22Rv1 (cell line): ENCODE measurements at regions not wholly inside any gene's neighbourhood (a gene's known extent, or its start where the extent isn't known, plus 50 kb on each side); places are given as distances from the start of the nearest gene placed in this dataset.
"Not testable (repeated sequence)": the region's sequence is repeated elsewhere in the genome, so short reads cannot be mapped to it uniquely, and the experiment has no call there.

Source experiments
- H3K27ac ChIP-seq: fragments of 450-650 bp; 2 replicates; pipeline ENCODE4 v1.5.1; 2017
- ZFX ChIP-seq: fragments of 450-650 bp; IDR thresholded peaks from 2 replicates; pipeline ENCODE4 v1.6.1; 2017; ENCODE audit warnings: antibody characterized with exemption, borderline replicate concordance
- TF ChIP-seq, protein P1 (sequence below): fragments of 450-650 bp; IDR thresholded peaks from 2 replicates; pipeline ENCODE4 v1.5.1; 2017; ENCODE audit warnings: mild to moderate bottlenecking

DNA sequence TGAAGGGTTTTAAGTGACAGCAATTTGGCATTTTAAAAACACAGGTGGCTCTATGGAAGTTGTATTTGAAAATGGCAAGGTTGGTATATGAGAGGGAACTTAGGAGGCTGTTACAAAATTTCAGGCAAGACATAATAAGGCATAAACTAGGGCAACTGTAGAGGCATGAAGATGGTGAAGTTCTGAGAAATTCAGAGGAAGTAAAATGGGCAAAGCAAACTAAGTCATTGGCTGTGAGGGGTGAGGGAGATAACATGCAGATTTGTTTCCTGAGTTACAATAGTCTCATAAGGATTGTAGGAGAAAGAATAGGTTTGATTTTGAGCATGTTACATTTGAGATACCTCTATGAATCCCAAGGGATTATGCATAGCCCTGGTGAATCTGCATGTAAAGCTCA lies 302.9 kb upstream of the ARHGEF26 start:
- no peak for TF ChIP-seq ZFX
- TF ChIP-seq, protein P1, sequence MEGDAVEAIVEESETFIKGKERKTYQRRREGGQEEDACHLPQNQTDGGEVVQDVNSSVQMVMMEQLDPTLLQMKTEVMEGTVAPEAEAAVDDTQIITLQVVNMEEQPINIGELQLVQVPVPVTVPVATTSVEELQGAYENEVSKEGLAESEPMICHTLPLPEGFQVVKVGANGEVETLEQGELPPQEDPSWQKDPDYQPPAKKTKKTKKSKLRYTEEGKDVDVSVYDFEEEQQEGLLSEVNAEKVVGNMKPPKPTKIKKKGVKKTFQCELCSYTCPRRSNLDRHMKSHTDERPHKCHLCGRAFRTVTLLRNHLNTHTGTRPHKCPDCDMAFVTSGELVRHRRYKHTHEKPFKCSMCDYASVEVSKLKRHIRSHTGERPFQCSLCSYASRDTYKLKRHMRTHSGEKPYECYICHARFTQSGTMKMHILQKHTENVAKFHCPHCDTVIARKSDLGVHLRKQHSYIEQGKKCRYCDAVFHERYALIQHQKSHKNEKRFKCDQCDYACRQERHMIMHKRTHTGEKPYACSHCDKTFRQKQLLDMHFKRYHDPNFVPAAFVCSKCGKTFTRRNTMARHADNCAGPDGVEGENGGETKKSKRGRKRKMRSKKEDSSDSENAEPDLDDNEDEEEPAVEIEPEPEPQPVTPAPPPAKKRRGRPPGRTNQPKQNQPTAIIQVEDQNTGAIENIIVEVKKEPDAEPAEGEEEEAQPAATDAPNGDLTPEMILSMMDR = no peak
- no peak overlapping the region for H3K27ac ChIP-seq

- no peak overlapping the region for H3K27ac ChIP-seq
- TF ChIP-seq, protein P1 = no peak
- no peak for TF ChIP-seq ZFX
These were observed 301.2 kb upstream of the ARHGEF26 start for GRCh38 chr3:153820035-153820434.

- H3K27ac ChIP-seq = not testable (repeated sequence)
These were observed 292.8 kb upstream of the ARHGEF26 start for GRCh38 chr3:153828346-153828745.

GRCh38 chr3:153829606-153830170 lies 291.5 kb upstream of the ARHGEF26 start:
- no peak overlapping the region for H3K27ac ChIP-seq
- TF ChIP-seq ZFX = no peak
- TF ChIP-seq, protein P1 = no peak

GRCh38 chr3:153830552-153830951 lies 290.6 kb upstream of the ARHGEF26 start:
- TF ChIP-seq ZFX = no peak
- TF ChIP-seq, protein P1 = no peak
- no peak overlapping the region for H3K27ac ChIP-seq

DNA sequence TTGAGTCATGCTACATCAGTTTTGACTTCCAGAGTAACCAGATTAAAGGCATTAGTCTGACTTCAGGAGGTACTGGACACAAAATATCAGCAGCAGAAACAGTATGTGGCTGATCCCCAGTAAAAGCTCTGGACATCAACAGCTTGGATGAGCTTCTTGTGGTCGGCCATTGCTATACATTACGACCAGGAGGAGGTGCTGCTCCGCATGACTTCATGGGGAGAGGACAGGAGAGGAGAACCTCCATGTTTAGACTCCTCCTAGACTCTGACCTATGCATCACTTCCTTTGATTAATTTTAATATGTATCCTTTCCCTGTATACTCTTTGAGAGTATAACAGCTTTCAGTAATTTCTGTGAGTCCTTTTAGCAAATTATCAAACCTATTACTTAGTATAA lies 285.6 kb upstream of the ARHGEF26 start:
- TF ChIP-seq ZFX = no peak
- TF ChIP-seq, protein P1 = peak; percentile 40
- H3K27ac ChIP-seq = no peak overlapping the region

DNA sequence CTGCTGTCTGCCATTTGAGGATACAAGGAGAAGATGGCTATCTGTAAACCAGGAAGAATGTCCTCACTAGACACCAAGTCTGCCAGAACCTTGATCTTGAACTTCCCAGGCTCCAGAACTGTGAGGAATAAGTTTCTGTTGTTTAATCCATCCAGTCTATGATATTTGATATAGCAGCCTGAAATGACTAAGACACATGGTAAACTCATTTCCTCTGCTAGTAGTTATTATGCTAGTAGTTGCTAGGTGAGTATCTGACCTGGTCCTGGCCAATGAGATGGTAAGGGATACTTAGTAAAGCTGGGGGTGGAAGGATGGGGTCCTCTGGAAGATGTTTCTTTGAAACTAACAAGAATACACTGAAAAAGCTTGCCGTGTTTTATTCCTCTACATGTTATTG lies 280.7 kb upstream of the ARHGEF26 start:
- H3K27ac ChIP-seq = no peak overlapping the region
- TF ChIP-seq, protein P1 = no peak
- TF ChIP-seq ZFX = no peak

GRCh38 chr3:153843994-153844393 lies 277.2 kb upstream of the ARHGEF26 start:
- no peak overlapping the region for H3K27ac ChIP-seq
- TF ChIP-seq, protein P1 = no peak
- no peak for TF ChIP-seq ZFX
